ENCODE measurements at regions not wholly inside any gene's neighbourhood (a gene's known extent, or its start where the extent isn't known, plus 50 kb on each side); places are given as distances from the start of the nearest gene placed in this dataset.

- no peaks in the 10 kb centered on the region for H3K4me1 ChIP-seq (ENCODE audit: insufficient read depth, low read length, severe bottlenecking)
Measured at GRCh38 chr5:114153392-114153791, 208.5 kb upstream of the KCNN2 start.

GRCh38 chr5:114153833-114154232 lies 208.0 kb upstream of the KCNN2 start:
- no peak overlapping the region for H3K9ac ChIP-seq (ENCODE audit: low read length)
- no peak for TF ChIP-seq EZH2 (IDR thresholded peaks at IDR 0.05; ENCODE audit: borderline replicate concordance, low read length)
- TF ChIP-seq CTCF (IDR thresholded peaks at IDR 0.05; ENCODE audit: low read length), result no peak
- no peak overlapping the region for H2AFZ ChIP-seq (ENCODE audit: low read length)
- no peaks in the 10 kb centered on the region for H3K4me1 ChIP-seq (ENCODE audit: insufficient read depth, low read length, severe bottlenecking)
- no peaks in the 10 kb centered on the region for H3K36me3 ChIP-seq (ENCODE audit: insufficient read depth, low read length)
- H3K9me2 ChIP-seq (ENCODE audit: low read depth, low read length), result no peaks in the 10 kb centered on the region
- H3K4me2 ChIP-seq (ENCODE audit: low read length), result no peak overlapping the region
- H4K20me1 ChIP-seq (ENCODE audit: insufficient read depth, low read length), result no peaks in the 10 kb centered on the region
- H3K9me3 ChIP-seq (ENCODE audit: low read length), result no peaks in the 10 kb centered on the region
- H3K79me2 ChIP-seq (ENCODE audit: insufficient read depth, low read length), result no peaks in the 10 kb centered on the region
- no peak overlapping the region for H3K4me3 ChIP-seq (ENCODE audit: low read depth, low read length, poor library complexity, severe bottlenecking)
- H3F3A ChIP-seq (ENCODE audit: insufficient read depth, low read length), result no peaks in the 10 kb centered on the region
- H3K27ac ChIP-seq (ENCODE audit: low read depth, low read length, poor library complexity, severe bottlenecking), result no peak overlapping the region
- no peaks in the 10 kb centered on the region for H3K27me3 ChIP-seq (ENCODE audit: insufficient read depth, low read length)

More at GRCh38 chr5:114153392-114153791, 208.5 kb upstream of the KCNN2 start:
- Histone ChIP-seq H3K9me3 (ENCODE audit: low read length) (no peaks in the 10 kb centered on the region), H3K4me3 (ENCODE audit: low read depth, low read length, poor library complexity, severe bottlenecking) (no peak overlapping the region), H3K9ac (ENCODE audit: low read length) (no peak overlapping the region), H2AFZ (ENCODE audit: low read length) (no peak overlapping the region), H3K36me3 (ENCODE audit: insufficient read depth, low read length) (no peaks in the 10 kb centered on the region), H3K27me3 (ENCODE audit: insufficient read depth, low read length) (no peaks in the 10 kb centered on the region), H3F3A (ENCODE audit: insufficient read depth, low read length) (no peaks in the 10 kb centered on the region), H3K79me2 (ENCODE audit: insufficient read depth, low read length) (no peaks in the 10 kb centered on the region), H4K20me1 (ENCODE audit: insufficient read depth, low read length) (no peaks in the 10 kb centered on the region), H3K27ac (ENCODE audit: low read depth, low read length, poor library complexity, severe bottlenecking) (no peak overlapping the region), H3K4me2 (ENCODE audit: low read length) (no peak overlapping the region), H3K9me2 (ENCODE audit: low read depth, low read length) (no peaks in the 10 kb centered on the region)
- TF ChIP-seq CTCF (IDR thresholded peaks at IDR 0.05; ENCODE audit: low read length) (no peak), EZH2 (IDR thresholded peaks at IDR 0.05; ENCODE audit: borderline replicate concordance, low read length) (no peak)

GRCh38 chr5:114166081-114166480 lies 195.8 kb upstream of the KCNN2 start:
- TF ChIP-seq EZH2 (IDR thresholded peaks at IDR 0.05; ENCODE audit: borderline replicate concordance, low read length), result no peak

GRCh38 chr5:114174131-114174530 lies 187.7 kb upstream of the KCNN2 start:
- Histone ChIP-seq H3K9me2 (ENCODE audit: low read depth, low read length) (no peaks in the 10 kb centered on the region), H3K79me2 (ENCODE audit: insufficient read depth, low read length) (no peaks in the 10 kb centered on the region), H4K20me1 (ENCODE audit: insufficient read depth, low read length) (no peaks in the 10 kb centered on the region), H3K4me3 (ENCODE audit: low read depth, low read length, poor library complexity, severe bottlenecking) (no peak overlapping the region), H3K27me3 (ENCODE audit: insufficient read depth, low read length) (no peaks in the 10 kb centered on the region), H3K27ac (ENCODE audit: low read depth, low read length, poor library complexity, severe bottlenecking) (no peak overlapping the region), H3K4me2 (ENCODE audit: low read length) (no peak overlapping the region), H3K9me3 (ENCODE audit: low read length) (no peaks in the 10 kb centered on the region; the same call in 1 of the 2 replicates), H3K4me1 (ENCODE audit: insufficient read depth, low read length, severe bottlenecking) (no peaks in the 10 kb centered on the region), H3K36me3 (ENCODE audit: insufficient read depth, low read length) (no peaks in the 10 kb centered on the region), H3F3A (ENCODE audit: insufficient read depth, low read length) (no peaks in the 10 kb centered on the region), H3K9ac (ENCODE audit: low read length) (no peak overlapping the region), H2AFZ (ENCODE audit: low read length) (no peak overlapping the region)
- TF ChIP-seq CTCF (IDR thresholded peaks at IDR 0.05; ENCODE audit: low read length) (no peak), EZH2 (IDR thresholded peaks at IDR 0.05; ENCODE audit: borderline replicate concordance, low read length) (no peak)

More at GRCh38 chr5:114166081-114166480, 195.8 kb upstream of the KCNN2 start:
- Histone ChIP-seq H3K79me2 (ENCODE audit: insufficient read depth, low read length) (no peaks in the 10 kb centered on the region), H3K27ac (ENCODE audit: low read depth, low read length, poor library complexity, severe bottlenecking) (no peak overlapping the region), H3K4me3 (ENCODE audit: low read depth, low read length, poor library complexity, severe bottlenecking) (no peak overlapping the region), H3K9me3 (ENCODE audit: low read length) (no peaks in the 10 kb centered on the region), H4K20me1 (ENCODE audit: insufficient read depth, low read length) (no peaks in the 10 kb centered on the region), H3K36me3 (ENCODE audit: insufficient read depth, low read length) (no peaks in the 10 kb centered on the region), H3K9me2 (ENCODE audit: low read depth, low read length) (no peaks in the 10 kb centered on the region), H3K4me2 (ENCODE audit: low read length) (no peak overlapping the region), H3K27me3 (ENCODE audit: insufficient read depth, low read length) (no peaks in the 10 kb centered on the region; the same call in 1 of the 2 replicates), H3K9ac (ENCODE audit: low read length) (no peak overlapping the region), H3K4me1 (ENCODE audit: insufficient read depth, low read length, severe bottlenecking) (no peaks in the 10 kb centered on the region), H2AFZ (ENCODE audit: low read length) (no peak overlapping the region), H3F3A (ENCODE audit: insufficient read depth, low read length) (no peaks in the 10 kb centered on the region)
